GM12872 (cell line): ENCODE measurements at regions not wholly inside any gene's neighbourhood (a gene's known extent, or its start where the extent isn't known, plus 50 kb on each side); places are given as distances from the start of the nearest gene placed in this dataset.

Source experiments
- CTCF ChIP-seq: IDR thresholded peaks from 3 replicates; pipeline ENCODE4 v1.5.1; 2011; ENCODE audit warnings: low read depth, mild to moderate bottlenecking, low read length, moderate library complexity; ENCODE audit not compliant: insufficient read depth

DNA sequence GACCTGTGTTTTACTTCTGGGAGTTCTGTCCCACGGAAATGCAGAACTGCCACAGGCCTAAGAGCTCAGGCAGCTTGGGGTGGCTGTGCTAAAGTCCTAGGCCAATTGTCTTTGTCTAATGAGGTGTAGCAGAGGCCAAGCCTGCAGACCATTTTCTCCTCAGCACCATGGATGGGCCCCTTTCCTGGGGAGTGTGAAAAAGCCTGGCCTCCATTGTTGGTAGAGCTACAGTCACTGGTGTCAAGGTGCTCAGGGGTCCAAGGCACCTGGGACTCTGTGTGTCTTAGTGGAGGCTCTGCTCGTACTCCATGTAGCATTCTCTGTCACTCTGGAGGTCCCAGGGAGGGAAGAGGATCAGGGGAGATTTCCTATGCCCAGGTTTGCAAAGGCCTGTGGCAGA is 329.6 kb downstream of the SLITRK5 start:
- no peak for TF ChIP-seq CTCF

DNA sequence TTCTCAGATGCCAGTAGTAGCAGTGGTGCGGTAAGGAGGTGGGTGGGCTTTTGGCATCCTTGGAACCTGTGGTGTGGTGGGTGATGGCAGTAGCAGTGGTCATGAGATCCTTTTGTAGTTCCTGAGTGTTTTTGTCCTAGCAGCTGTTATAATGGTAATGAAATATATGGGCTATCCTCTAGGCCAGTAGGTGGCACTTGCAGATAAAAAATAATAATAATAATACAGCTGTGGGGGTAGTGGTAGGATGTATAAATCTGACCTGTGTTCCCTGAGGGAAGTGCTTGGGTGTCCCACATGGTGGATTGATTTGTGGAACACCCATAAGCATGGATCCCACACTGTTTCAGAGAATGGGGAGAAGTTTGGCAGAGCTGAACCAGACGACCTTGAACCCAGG is 334.0 kb downstream of the SLITRK5 start:
- no peak for TF ChIP-seq CTCF

DNA sequence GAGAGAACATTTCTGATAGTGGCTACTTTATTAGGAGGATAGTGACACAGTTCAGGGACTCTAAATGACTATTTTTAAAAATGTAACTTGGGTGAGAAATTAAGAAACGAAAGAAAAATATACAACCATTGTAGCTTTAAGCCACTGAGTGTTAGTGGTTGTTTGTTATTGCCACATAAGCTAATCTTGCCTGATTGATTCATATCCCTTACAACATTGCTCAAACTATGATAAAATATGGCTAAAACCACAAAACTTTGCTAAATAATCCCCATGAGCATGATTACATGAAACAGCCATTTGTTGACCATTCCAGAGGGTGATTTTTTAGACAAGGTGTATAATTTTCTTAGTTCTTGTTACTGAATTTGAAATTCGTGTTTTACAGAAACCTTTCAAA is 343.4 kb downstream of the SLITRK5 start:
- no peak for TF ChIP-seq CTCF

- no peak for TF ChIP-seq CTCF
Observed at GRCh38 chr13:88022431-88023208, 351.4 kb downstream of the SLITRK5 start.

GRCh38 chr13:88026241-88026640 is 355.1 kb downstream of the SLITRK5 start:
- TF ChIP-seq CTCF, result no peak

- TF ChIP-seq CTCF, result no peak
Observed at GRCh38 chr13:88031980-88032559, 360.9 kb downstream of the SLITRK5 start.

GRCh38 chr13:88042489-88042888 is 371.3 kb downstream of the SLITRK5 start:
- TF ChIP-seq CTCF, result no peak
